A549 (cell line): ENCODE measurements at regions not wholly inside any gene's neighbourhood (a gene's known extent, or its start where the extent isn't known, plus 50 kb on each side); places are given as distances from the start of the nearest gene placed in this dataset.
A peak's percentile ranks its signal among the peaks of the same experiment; 100 is the strongest.

ENCODE experiments used
- ATAC-seq, 2 experiments: fragments of 200-7000 bp in 1 of 2; fragments of >200 bp in 1 of 2; cut with Nextera tagmentation in 1 of 2; cut with Tn5 transposase in 1 of 2; 3 replicates each; pipeline versions ENCODE4 v1.8.0 to v1.9.1; 2018 to 2020; ENCODE audit warnings: mild to moderate bottlenecking in 1 of 2, moderate library complexity in 1 of 2
- CTCF ChIA-PET: fragments of 300-600 bp; sonication (Branson Sonifier 250); formaldehyde crosslinking; extraction: SDS; loops from one replicate; lab custom pipeline; 2021; ENCODE audit warnings: antibody characterized with exemption, inconsistent platforms; lab: Yijun Ruan, JAX
- POLR2A ChIA-PET: fragments of 350-600 bp; formaldehyde crosslinking; extraction: SDS; loops from one replicate; lab custom pipeline; 2021; ENCODE audit warnings: antibody characterized with exemption, inconsistent platforms; lab: Yijun Ruan, JAX
- DNase-seq, 2 experiments: peaks; one replicate each; pipeline versions ENCODE4 v3.0.0 to v3.0.0-alpha.2; 2011 to 2016; ENCODE audit warnings: low read depth in 1 of 2, low spot score in 1 of 2
- FAIRE-seq: peaks from 2 replicates; lab custom pipeline; 2011; peaks lifted over from hg19 to GRCh38; lab: Jason Lieb, UNC
- H3K27ac ChIP-seq, 2 experiments: fragments of >200 bp; sonication (Bioruptor Twin); formaldehyde crosslinking; 3 replicates each; pipeline ENCODE4 v1.5.1; 2016 to 2017
- H3K4me1 ChIP-seq: fragments of >200 bp; sonication (Bioruptor Twin); formaldehyde crosslinking; 3 replicates; pipeline ENCODE4 v1.6.1; 2016
- H3K4me2 ChIP-seq: fragments of >200 bp; sonication (Bioruptor Twin); formaldehyde crosslinking; 3 replicates; pipeline ENCODE4 v1.6.1; 2016
- H3K4me3 ChIP-seq: fragments of >200 bp; sonication (Bioruptor Twin); formaldehyde crosslinking; 3 replicates; pipeline ENCODE4 v1.5.1; 2016
- H3K9me3 ChIP-seq: fragments of >200 bp; sonication (Bioruptor Twin); formaldehyde crosslinking; 3 replicates; pipeline ENCODE4 v1.6.1; 2016
- ATOH8 ChIP-seq: fragments of 250-450 bp; sonication (Bioruptor Pico); IDR thresholded peaks from 2 replicates; pipeline ENCODE4 v1.5.0; 2020; ENCODE audit warnings: low read depth, mild to moderate bottlenecking, moderate library complexity
- BHLHE40 ChIP-seq: IDR thresholded peaks from 2 replicates; pipeline ENCODE4 v1.6.1; 2012; ENCODE audit warnings: low read depth, low read length, inconsistent platforms
- CHD4 ChIP-seq: fragments of 200-600 bp; sonication (generic); IDR thresholded peaks from 2 replicates; pipeline ENCODE4 v1.6.1; 2016; ENCODE audit warnings: antibody characterized with exemption, mild to moderate bottlenecking, borderline replicate concordance
- CTCF ChIP-seq: fragments of >200 bp; sonication (Bioruptor Twin); formaldehyde crosslinking; IDR thresholded peaks from 3 replicates; pipeline ENCODE4 v1.5.1; 2016
- HEYL ChIP-seq: fragments of 250-450 bp; sonication (Bioruptor Pico); IDR thresholded peaks from 2 replicates; pipeline ENCODE4 v1.8.0; 2021; ENCODE audit warnings: mild to moderate bottlenecking, moderate library complexity
- HOXA7 ChIP-seq: fragments of 250-450 bp; sonication (Bioruptor Pico); IDR thresholded peaks from 2 replicates; pipeline ENCODE4 v1.5.0; 2020; ENCODE audit warnings: mild to moderate bottlenecking, moderate library complexity
- HOXB13 ChIP-seq: fragments of 250-450 bp; sonication (Bioruptor Pico); IDR thresholded peaks from 2 replicates; pipeline ENCODE4 v1.5.0; 2020; ENCODE audit warnings: low read depth, mild to moderate bottlenecking, moderate library complexity
- MAFK ChIP-seq: fragments of 450-650 bp; IDR thresholded peaks from 2 replicates; pipeline ENCODE4 v1.6.1; 2014; ENCODE audit not compliant: partially characterized antibody
- NFE2L2 ChIP-seq: fragments of 150-350 bp; conservative IDR thresholded peaks from 2 replicates; pipeline ENCODE4 v1.6.1; 2014; ENCODE audit warnings: low read length
- PHF8 ChIP-seq: fragments of 200-600 bp; sonication (generic); IDR thresholded peaks from 2 replicates; pipeline ENCODE4 v1.6.1; 2016; ENCODE audit warnings: low read depth, mild to moderate bottlenecking, antibody characterized with exemption, moderate library complexity, borderline replicate concordance
- POLR2A ChIP-seq: IDR thresholded peaks from 2 replicates; pipeline ENCODE4 v1.6.1; 2012; ENCODE audit warnings: mild to moderate bottlenecking, low read length
- POLR2AphosphoS2 ChIP-seq: conservative IDR thresholded peaks from 2 replicates; pipeline ENCODE4 v1.6.1; 2012; ENCODE audit warnings: low read length, improper control_type of control experiment, inconsistent platforms
- RAD21 ChIP-seq, 2 experiments: fragments of >200 bp in 1 of 2; sonication (Bioruptor Twin) in 1 of 2; formaldehyde crosslinking in 1 of 2; IDR thresholded peaks in 1 of 2; conservative IDR thresholded peaks in 1 of 2; 2 replicates in 1 of 2; 3 replicates in 1 of 2; pipeline ENCODE4 v1.6.1; 2012 to 2018; ENCODE audit warnings: inconsistent platforms in 1 of 2
- RARB ChIP-seq: fragments of 250-450 bp; sonication (Bioruptor Pico); IDR thresholded peaks from 2 replicates; pipeline ENCODE4 v1.8.0; 2021; ENCODE audit warnings: mild to moderate bottlenecking, moderate library complexity
- RCOR1 ChIP-seq: fragments of 150-350 bp; IDR thresholded peaks from 2 replicates; pipeline ENCODE4 v1.6.1; 2014; ENCODE audit warnings: antibody characterized with exemption, low read length, low read depth
- SMC3 ChIP-seq: fragments of >200 bp; sonication (Bioruptor Twin); formaldehyde crosslinking; IDR thresholded peaks from 3 replicates; pipeline ENCODE4 v1.6.1; 2018; ENCODE audit warnings: inconsistent platforms
- TP53 ChIP-seq: fragments of 250-450 bp; sonication (Bioruptor Pico); IDR thresholded peaks from 2 replicates; pipeline ENCODE4 v1.5.0; 2021; ENCODE audit warnings: mild to moderate bottlenecking, moderate library complexity
- ZFP36 ChIP-seq: fragments of 450-650 bp; IDR thresholded peaks from 2 replicates; pipeline ENCODE4 v1.6.1; 2014; ENCODE audit warnings: borderline replicate concordance; ENCODE audit not compliant: partially characterized antibody
- WGBS: methylation state at CpG from one replicate; pipeline ENCODE4 v1.1.6; 2017; ENCODE audit errors: missing lambda C conversion rate; 5-methylcytosine and 5-hydroxymethylcytosine counted together

GRCh38 chr5:81859624-81860023, 108.7 kb upstream of the SSBP2 start (continued):
- no peak for TF ChIP-seq PHF8
- TF ChIP-seq CHD4: no peak
- TF ChIP-seq HOXB13 (CRISPR knock-in tag): no peak

GRCh38 chr5:81856948-81857928, 106.3 kb upstream of the SSBP2 start:
- peak; percentile 74 to 75; a peak in 5 of 6 replicates for ATAC-seq
- H3K27ac ChIP-seq: peak overlapping the region in 1 of 2 experiments; percentile 54; a peak in 3 of 6 replicates
- WGBS: 71% methylated on average over 14 of the region's 14 CpGs
- DNase-seq: peak in 1 of 2 experiments; percentile 39
- POLR2A ChIA-PET: interaction anchor here (1.9 kb wide), 1 partner anchor 106 kb away, joined by 6 read pairs; the partner anchor contains the start of gene SSBP2
- peak; percentile 13 for FAIRE-seq
- H3K4me2 ChIP-seq: 0 out of 3 replicates have a peak overlapping the region, but pooled peaks have one; percentile 2
- peak; percentile 21; the same call in 2 of the 3 replicates for TF ChIP-seq CTCF
- no peak for TF ChIP-seq ATOH8 (CRISPR knock-in tag)
- no peak for TF ChIP-seq RCOR1
- TF ChIP-seq CHD4: no peak
- TF ChIP-seq HEYL (CRISPR knock-in tag): no peak
- no peak for TF ChIP-seq BHLHE40
- TF ChIP-seq RAD21 (conservative IDR thresholded peaks at IDR 0.05 in 1 of 2, IDR thresholded peaks at IDR 0.05 in 1 of 2): 0 out of 5 replicates have a peak, but pooled peaks of 1 of the 2 experiments have one; percentile 29
- no peak for TF ChIP-seq ZFP36
- no peak for TF ChIP-seq POLR2A
- no peak overlapping the region for H3K4me3 ChIP-seq
- CTCF ChIA-PET: interaction anchor here (0.6 to 2.0 kb wide), 11 partner anchors 11 to 663 kb away, joined by 3 to 7 read pairs (median 4); no protein-coding TSS in a partner anchor
- H3K9me3 ChIP-seq: no peaks in the 10 kb centered on the region
- H3K4me1 ChIP-seq: peaks cover 42% of the 10 kb centered on the region

GRCh38 chr5:81855591-81855990, 104.7 kb upstream of the SSBP2 start:
- H3K4me1 ChIP-seq: peaks cover 55% of the 10 kb centered on the region
- FAIRE-seq (no peak), DNase-seq (no peak), ATAC-seq (no peak)
- no peaks in the 10 kb centered on the region for H3K9me3 ChIP-seq
- no peak overlapping the region for H3K4me3 ChIP-seq
- ChIA-PET POLR2A (interaction anchor here (1.9 kb wide), 1 partner anchor 104 kb away, joined by 6 read pairs; the partner anchor contains the start of gene SSBP2), CTCF (interaction anchor here (1.5 kb wide), 2 partner anchors 9 to 66 kb away, joined by 3 to 4 read pairs; no protein-coding TSS in a partner anchor)
- TF ChIP-seq SMC3 (no peak), RARB (no peak)
- peak overlapping the region; percentile 5; the same call in 2 of the 3 replicates for H3K4me2 ChIP-seq
- WGBS: 44% methylated on average over 2 of the region's 2 CpGs
- H3K27ac ChIP-seq: 0 out of 6 replicates have a peak overlapping the region, but pooled peaks of 1 of the 2 experiments have one; percentile 2

GRCh38 chr5:81854915-81855314, 104.0 kb upstream of the SSBP2 start:
- DNase-seq: no peak
- ChIA-PET CTCF (interaction anchor here (3.9 kb wide), 1 partner anchor 310 kb away, joined by 20 read pairs; no protein-coding TSS in a partner anchor), POLR2A (no interaction called here)
- Histone ChIP-seq H3K27ac (0 out of 6 replicates have a peak overlapping the region, but pooled peaks of 1 of the 2 experiments have one; percentile 7), H3K9me3 (no peaks in the 10 kb centered on the region), H3K4me3 (no peak overlapping the region), H3K4me1 (peaks cover 60% of the 10 kb centered on the region), H3K4me2 (peak overlapping the region; percentile 5; the same call in 2 of the 3 replicates)
- no peak for FAIRE-seq
- no peak for ATAC-seq
- WGBS: 63% methylated on average over 3 of the region's 3 CpGs
- TF ChIP-seq HOXA7 (CRISPR knock-in tag) (no peak), MAFK (no peak), POLR2AphosphoS2 (no peak), TP53 (CRISPR knock-in tag) (no peak), NFE2L2 (no peak)
